H1 (cell line): ENCODE measurements at regions not wholly inside any gene's neighbourhood (a gene's known extent, or its start where the extent isn't known, plus 50 kb on each side); places are given as distances from the start of the nearest gene placed in this dataset.

Source experiments
- CTCF ChIA-PET: fragments of 300-600 bp; sonication (Branson Sonifier 250); formaldehyde crosslinking; loops from one replicate; lab custom pipeline; 2021; ENCODE audit not compliant: partially characterized antibody; lab: Charles Lee
- POLR2A ChIA-PET: fragments of 300-600 bp; sonication (Branson Sonifier 250); formaldehyde crosslinking; loops from one replicate; lab custom pipeline; 2021; ENCODE audit warnings: inconsistent platforms; ENCODE audit not compliant: partially characterized antibody; lab: Charles Lee
- DNase-seq, 2 experiments: peaks; one replicate each; pipeline versions ENCODE4 v3.0.0 to v3.0.0-alpha.2; 2010 to 2022; ENCODE audit warnings: low spot score in 2 of 2, low read depth in 1 of 2, mixed read lengths in 1 of 2
- FAIRE-seq: peaks from 2 replicates; lab custom pipeline; 2011; peaks lifted over from hg19 to GRCh38; lab: Jason Lieb, UNC
- H2AFZ ChIP-seq: 2 replicates; pipeline ENCODE4 v1.8.1; 2012; ENCODE audit warnings: low read length, inconsistent platforms
- H2AK5ac ChIP-seq: 2 replicates; pipeline ENCODE4 v1.6.1; 2013; ENCODE audit warnings: low read depth, low read length
- H2BK120ac ChIP-seq: replicated peaks from 2 replicates; pipeline ENCODE3; 2013; ENCODE audit warnings: low read depth, low read length, inconsistent platforms
- H2BK12ac ChIP-seq: 2 replicates; pipeline ENCODE4 v1.6.1; 2013; ENCODE audit warnings: low read depth, low read length
- H2BK15ac ChIP-seq: 2 replicates; pipeline ENCODE4 v1.6.1; 2013; ENCODE audit warnings: low read length
- H2BK20ac ChIP-seq: 2 replicates; pipeline ENCODE4 v1.6.1; 2013; ENCODE audit warnings: low read length
- H2BK5ac ChIP-seq: 2 replicates; pipeline ENCODE4 v1.6.1; 2013; ENCODE audit warnings: low read depth, low read length
- H3K14ac ChIP-seq: 2 replicates; pipeline ENCODE4 v1.6.1; 2013; ENCODE audit warnings: inconsistent platforms; ENCODE audit not compliant: insufficient read length
- H3K18ac ChIP-seq: 2 replicates; pipeline ENCODE4 v1.6.1; 2013; ENCODE audit warnings: low read length; ENCODE audit errors: extremely low read depth
- H3K23ac ChIP-seq: 2 replicates; pipeline ENCODE4 v1.6.1; 2013; ENCODE audit warnings: inconsistent platforms; ENCODE audit not compliant: insufficient read length
- H3K23me2 ChIP-seq: 2 replicates; pipeline ENCODE4 v1.6.1; 2013; ENCODE audit warnings: low read depth, low read length
- H3K27ac ChIP-seq: 2 replicates; pipeline ENCODE4 v1.6.1; 2011; ENCODE audit warnings: low read depth, low read length, inconsistent platforms
- H3K27me3 ChIP-seq, 4 experiments: replicated peaks in 1 of 4; 1 replicate in 1 of 4; 2 replicates in 3 of 4; pipeline versions ENCODE4 v1.6.1 to v1.8.1; 2011 to 2013; ENCODE audit warnings: low read length in 3 of 4, mild to moderate bottlenecking in 3 of 4, inconsistent platforms in 2 of 4, mixed read lengths in 2 of 4, moderate library complexity in 1 of 4; ENCODE audit not compliant: control insufficient read depth in 3 of 4, insufficient read depth in 3 of 4; ENCODE audit errors: extremely low read depth in 1 of 4
- H3K36me3 ChIP-seq, 4 experiments: 2 replicates each; pipeline versions ENCODE4 v1.6.1 to v1.8.1; 2011 to 2013; ENCODE audit warnings: mild to moderate bottlenecking in 4 of 4, low read length in 3 of 4, moderate library complexity in 2 of 4, control low read depth in 1 of 4, inconsistent platforms in 1 of 4; ENCODE audit not compliant: insufficient read depth in 4 of 4, control insufficient read depth in 2 of 4
- H3K4ac ChIP-seq: replicated peaks from 2 replicates; pipeline ENCODE3; 2013; ENCODE audit warnings: low read length, low read depth, mixed read lengths, inconsistent platforms; ENCODE audit not compliant: insufficient read length
- H3K4me1 ChIP-seq, 4 experiments: replicated peaks in 1 of 4; 1 replicate in 1 of 4; 2 replicates in 3 of 4; pipeline versions ENCODE4 v1.6.1 to v1.8.1; 2011 to 2013; ENCODE audit warnings: low read length in 3 of 4, inconsistent platforms in 2 of 4, mixed read lengths in 1 of 4; ENCODE audit not compliant: insufficient read depth in 4 of 4, control insufficient read depth in 3 of 4
- H3K4me2 ChIP-seq, 2 experiments: 2 replicates each; pipeline versions ENCODE4 v1.6.1 to v1.8.1; 2011 to 2013; ENCODE audit warnings: low read depth in 2 of 2, low read length in 2 of 2, control low read depth in 1 of 2, inconsistent platforms in 1 of 2, mild to moderate bottlenecking in 1 of 2; ENCODE audit not compliant: insufficient read depth in 1 of 2
- H3K4me3 ChIP-seq, 4 experiments: fragments of 200-600, 300-600 bp in 1 of 4; sonication (generic), shearing (Covaris generic), sonication (Bioruptor Twin) in 1 of 4; 2 replicates each; pipeline versions ENCODE4 v1.5.1 to v1.8.1; 2011 to 2016; ENCODE audit warnings: low read length in 4 of 4, low read depth in 3 of 4, control low read depth in 2 of 4, inconsistent platforms in 2 of 4, mild to moderate bottlenecking in 2 of 4, mixed read lengths in 1 of 4, moderate library complexity in 1 of 4; ENCODE audit not compliant: insufficient read depth in 2 of 4; ENCODE audit errors: extremely low read depth in 1 of 4
- H3K56ac ChIP-seq: replicated peaks from 2 replicates; pipeline ENCODE3; 2013; ENCODE audit warnings: low read depth, mild to moderate bottlenecking, mixed read lengths, low read length, inconsistent platforms; ENCODE audit not compliant: insufficient read length
- H3K79me1 ChIP-seq: 2 replicates; pipeline ENCODE4 v1.6.1; 2013; ENCODE audit warnings: low read depth, low read length, control low read depth
- H3K79me2 ChIP-seq, 2 experiments: 2 replicates each; pipeline versions ENCODE4 v1.6.1 to v1.8.1; 2012 to 2013; ENCODE audit warnings: low read length in 2 of 2, mild to moderate bottlenecking in 2 of 2, inconsistent platforms in 1 of 2; ENCODE audit not compliant: insufficient read depth in 2 of 2, control insufficient read depth in 1 of 2
- H3K9ac ChIP-seq, 4 experiments: replicated peaks in 1 of 4; 1 replicate in 1 of 4; 2 replicates in 3 of 4; pipeline versions ENCODE4 v1.6.1 to v1.8.1; 2011 to 2013; ENCODE audit warnings: low read depth in 3 of 4, low read length in 3 of 4, control low read depth in 2 of 4, mild to moderate bottlenecking in 2 of 4, moderate library complexity in 2 of 4, inconsistent platforms in 1 of 4; ENCODE audit errors: extremely low read depth in 1 of 4
- H3K9me3 ChIP-seq, 2 experiments: 2 replicates each; pipeline versions ENCODE4 v1.6.1 to v1.8.1; 2012 to 2013; ENCODE audit warnings: mild to moderate bottlenecking in 2 of 2, moderate library complexity in 2 of 2, control low read depth in 1 of 2, inconsistent platforms in 1 of 2, low read depth in 1 of 2, low read length in 1 of 2, mixed read lengths in 1 of 2; ENCODE audit not compliant: insufficient read depth in 2 of 2
- H4K20me1 ChIP-seq, 2 experiments: replicated peaks in 1 of 2; 2 replicates each; pipeline versions ENCODE3 to v1.8.1; 2011 to 2013; ENCODE audit warnings: inconsistent platforms in 2 of 2, low read length in 2 of 2, mild to moderate bottlenecking in 1 of 2; ENCODE audit not compliant: insufficient read depth in 2 of 2, control insufficient read depth in 1 of 2
- H4K5ac ChIP-seq: 2 replicates; pipeline ENCODE4 v1.6.1; 2013; ENCODE audit warnings: low read length, low read depth, mixed read lengths, inconsistent platforms; ENCODE audit not compliant: insufficient read length
- H4K8ac ChIP-seq: 2 replicates; pipeline ENCODE4 v1.8.0; 2013; ENCODE audit warnings: mild to moderate bottlenecking, moderate library complexity, low read length, inconsistent platforms; ENCODE audit not compliant: insufficient read depth; ENCODE audit errors: extremely low read depth
- H4K91ac ChIP-seq: replicated peaks from 2 replicates; pipeline ENCODE3; 2013; ENCODE audit warnings: low read length, mixed read lengths, inconsistent platforms; ENCODE audit not compliant: insufficient read length
- EP300 ChIP-seq, 2 experiments: IDR thresholded peaks; 1 replicate in 1 of 2; 2 replicates in 1 of 2; pipeline ENCODE4 v1.6.1; 2011 to 2012; ENCODE audit warnings: low read depth in 2 of 2, low read length in 2 of 2, mild to moderate bottlenecking in 2 of 2, borderline replicate concordance in 1 of 2, inconsistent platforms in 1 of 2, moderate library complexity in 1 of 2
- RFX5 ChIP-seq: IDR thresholded peaks from 2 replicates; pipeline ENCODE4 v1.6.1; 2011; ENCODE audit warnings: low read depth, low read length, improper control_type of control experiment, borderline replicate concordance
- TEAD4 ChIP-seq: IDR thresholded peaks from 2 replicates; pipeline ENCODE4 v1.6.1; 2012; ENCODE audit warnings: low read depth, low read length, inconsistent platforms, mixed read lengths
- USF2 ChIP-seq: IDR thresholded peaks from 2 replicates; pipeline ENCODE4 v1.6.1; 2011; ENCODE audit warnings: low read length, improper control_type of control experiment
- YY1 ChIP-seq: IDR thresholded peaks from 2 replicates; pipeline ENCODE4 v1.6.1; 2011; ENCODE audit warnings: low read depth, mild to moderate bottlenecking, low read length
- WGBS, 2 experiments: shearing (Covaris generic) in 1 of 2; methylation state at CpG; one replicate each; pipeline versions ENCODE4 v1.1.6 to v1.1.7; 2013 to 2015; ENCODE audit warnings: low lambda C conversion rate in 2 of 2, mixed read lengths in 2 of 2, inconsistent platforms in 1 of 2, low coverage in 1 of 2, missing lambda C conversion rate in 1 of 2; ENCODE audit not compliant: insufficient replicate concordance in 2 of 2, insufficient coverage in 1 of 2, insufficient read length in 1 of 2; ENCODE audit errors: extremely low coverage in 1 of 2, missing lambda C conversion rate in 1 of 2; 5-methylcytosine and 5-hydroxymethylcytosine counted together
- TF ChIP-seq, protein P1 (sequence below): IDR thresholded peaks from 2 replicates; pipeline ENCODE4 v1.6.1; 2012; ENCODE audit warnings: inconsistent platforms
- TF ChIP-seq, protein P2 (sequence below), 3 experiments: IDR thresholded peaks; 1 replicate in 2 of 3; 2 replicates in 1 of 3; pipeline versions ENCODE4 v1.5.1 to v1.6.1; 2011; ENCODE audit warnings: low read length in 3 of 3, mild to moderate bottlenecking in 3 of 3, inconsistent platforms in 2 of 3, low read depth in 1 of 3, moderate library complexity in 1 of 3; ENCODE audit not compliant: insufficient read depth in 1 of 3; ENCODE audit errors: control extremely low read depth in 1 of 3
- TF ChIP-seq, protein P3 (sequence below): IDR thresholded peaks from 2 replicates; pipeline ENCODE4 v1.6.1; 2012; ENCODE audit warnings: low read length, inconsistent platforms

DNA sequence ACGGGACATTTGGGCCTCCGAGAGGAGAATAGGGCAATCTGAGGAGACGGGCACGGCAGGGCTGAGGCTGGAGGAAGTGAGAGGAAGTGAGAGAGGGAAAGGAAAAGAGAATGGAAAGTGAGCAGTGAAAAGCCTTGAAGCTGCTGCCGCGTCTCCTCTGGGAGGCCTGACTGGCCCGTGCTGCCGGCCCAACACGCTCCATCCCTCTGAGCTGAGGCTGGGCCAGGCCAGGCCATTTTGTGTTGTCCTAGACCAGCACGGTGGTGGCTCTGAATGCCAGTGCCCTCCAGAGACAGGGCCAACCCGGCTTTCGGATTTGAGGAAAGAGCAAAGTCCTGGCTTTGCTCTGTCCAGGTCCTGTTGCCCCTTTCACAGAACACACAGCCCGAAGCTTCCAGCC lies 361.1 kb upstream of the SHH start:
- Histone ChIP-seq H2BK5ac (no peak overlapping the region), H3K79me2 (no peaks in the 10 kb centered on the region), H3K36me3 (no peaks in the 10 kb centered on the region), H2AFZ (no peak overlapping the region), H3K9me3 (no peaks in the 10 kb centered on the region), H3K23me2 (no peaks in the 10 kb centered on the region), H3K4me3 (no peak overlapping the region), H2BK20ac (no peak overlapping the region), H3K27ac (no peak overlapping the region), H3K4ac (no peak overlapping the region), H4K5ac (no peak overlapping the region), H2BK120ac (no peak overlapping the region), H2BK15ac (no peak overlapping the region), H3K18ac (no peak overlapping the region), H2BK12ac (no peak overlapping the region), H3K27me3 (no peaks in the 10 kb centered on the region), H3K9ac (no peak overlapping the region), H4K8ac (no peak overlapping the region), H4K91ac (no peak overlapping the region), H3K4me2 (no peak overlapping the region), H3K56ac (no peak overlapping the region), H2AK5ac (no peak overlapping the region), H4K20me1 (no peaks in the 10 kb centered on the region), H3K4me1 (peaks cover 0 to 4% (median 0%) of the 10 kb centered on the region in 4 experiments; a peak in 3 of 7 replicates), H3K79me1 (no peaks in the 10 kb centered on the region), H3K23ac (no peak overlapping the region), H3K14ac (no peak overlapping the region)
- no peak for DNase-seq
- POLR2A ChIA-PET = no interaction called here
- CTCF ChIA-PET = interaction anchor here (1.1 kb wide), 1 partner anchor 17 kb away, joined by 3 read pairs; no protein-coding TSS in a partner anchor
- WGBS, 2 experiments = 92% methylated on average over 13 of the region's 13 CpGs; no CpG with 5 or more reads in 1 of the 2 experiments
- no peak for FAIRE-seq
- TF ChIP-seq EP300 (IDR thresholded peaks at IDR 0.05; ENCODE audit: borderline replicate concordance in 1 of 2, low read depth in 2 of 2, low read length in 2 of 2) (no peak), RFX5 (no peak), YY1 (no peak), TEAD4 (no peak), USF2 (no peak)
- TF ChIP-seq, protein P1, sequence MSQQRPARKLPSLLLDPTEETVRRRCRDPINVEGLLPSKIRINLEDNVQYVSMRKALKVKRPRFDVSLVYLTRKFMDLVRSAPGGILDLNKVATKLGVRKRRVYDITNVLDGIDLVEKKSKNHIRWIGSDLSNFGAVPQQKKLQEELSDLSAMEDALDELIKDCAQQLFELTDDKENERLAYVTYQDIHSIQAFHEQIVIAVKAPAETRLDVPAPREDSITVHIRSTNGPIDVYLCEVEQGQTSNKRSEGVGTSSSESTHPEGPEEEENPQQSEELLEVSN = no peak
- TF ChIP-seq, protein P2, sequence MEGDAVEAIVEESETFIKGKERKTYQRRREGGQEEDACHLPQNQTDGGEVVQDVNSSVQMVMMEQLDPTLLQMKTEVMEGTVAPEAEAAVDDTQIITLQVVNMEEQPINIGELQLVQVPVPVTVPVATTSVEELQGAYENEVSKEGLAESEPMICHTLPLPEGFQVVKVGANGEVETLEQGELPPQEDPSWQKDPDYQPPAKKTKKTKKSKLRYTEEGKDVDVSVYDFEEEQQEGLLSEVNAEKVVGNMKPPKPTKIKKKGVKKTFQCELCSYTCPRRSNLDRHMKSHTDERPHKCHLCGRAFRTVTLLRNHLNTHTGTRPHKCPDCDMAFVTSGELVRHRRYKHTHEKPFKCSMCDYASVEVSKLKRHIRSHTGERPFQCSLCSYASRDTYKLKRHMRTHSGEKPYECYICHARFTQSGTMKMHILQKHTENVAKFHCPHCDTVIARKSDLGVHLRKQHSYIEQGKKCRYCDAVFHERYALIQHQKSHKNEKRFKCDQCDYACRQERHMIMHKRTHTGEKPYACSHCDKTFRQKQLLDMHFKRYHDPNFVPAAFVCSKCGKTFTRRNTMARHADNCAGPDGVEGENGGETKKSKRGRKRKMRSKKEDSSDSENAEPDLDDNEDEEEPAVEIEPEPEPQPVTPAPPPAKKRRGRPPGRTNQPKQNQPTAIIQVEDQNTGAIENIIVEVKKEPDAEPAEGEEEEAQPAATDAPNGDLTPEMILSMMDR (IDR thresholded peaks at IDR 0.05; ENCODE audit: control extremely low read depth in 1 of 3, insufficient read depth in 1 of 3, low read depth in 1 of 3, low read length in 3 of 3) = no peak
- TF ChIP-seq, protein P3, sequence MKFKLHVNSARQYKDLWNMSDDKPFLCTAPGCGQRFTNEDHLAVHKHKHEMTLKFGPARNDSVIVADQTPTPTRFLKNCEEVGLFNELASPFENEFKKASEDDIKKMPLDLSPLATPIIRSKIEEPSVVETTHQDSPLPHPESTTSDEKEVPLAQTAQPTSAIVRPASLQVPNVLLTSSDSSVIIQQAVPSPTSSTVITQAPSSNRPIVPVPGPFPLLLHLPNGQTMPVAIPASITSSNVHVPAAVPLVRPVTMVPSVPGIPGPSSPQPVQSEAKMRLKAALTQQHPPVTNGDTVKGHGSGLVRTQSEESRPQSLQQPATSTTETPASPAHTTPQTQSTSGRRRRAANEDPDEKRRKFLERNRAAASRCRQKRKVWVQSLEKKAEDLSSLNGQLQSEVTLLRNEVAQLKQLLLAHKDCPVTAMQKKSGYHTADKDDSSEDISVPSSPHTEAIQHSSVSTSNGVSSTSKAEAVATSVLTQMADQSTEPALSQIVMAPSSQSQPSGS = no peak
